BLaER1 treated with 17β-estradiol and CSF1 and Interleukin-3, amounts not matched to agents 10 nM and 100 nM (cell line): ENCODE measurements at regions not wholly inside any gene's neighbourhood (a gene's known extent, or its start where the extent isn't known, plus 50 kb on each side); places are given as distances from the start of the nearest gene placed in this dataset.

Source experiments
- H3K27ac ChIP-seq, 11 experiments: shearing (Covaris generic); formaldehyde crosslinking; 2 replicates each; pipeline ENCODE4 v1.8.1; 2022
- H3K27me3 ChIP-seq, 11 experiments: shearing (Covaris generic); formaldehyde crosslinking; 2 replicates each; pipeline ENCODE4 v1.8.1; 2022
- H3K36me3 ChIP-seq, 11 experiments: shearing (Covaris generic); formaldehyde crosslinking; 2 replicates each; pipeline ENCODE4 v1.8.1; 2022
- H3K4me1 ChIP-seq, 10 experiments: shearing (Covaris generic); formaldehyde crosslinking; 2 replicates each; pipeline ENCODE4 v1.8.1; 2022
- H3K4me2 ChIP-seq, 11 experiments: shearing (Covaris generic); formaldehyde crosslinking; 2 replicates each; pipeline ENCODE4 v1.8.1; 2022
- H3K4me3 ChIP-seq, 10 experiments: shearing (Covaris generic); formaldehyde crosslinking; 2 replicates each; pipeline ENCODE4 v1.8.1; 2022
- H3K9ac ChIP-seq, 11 experiments: shearing (Covaris generic); formaldehyde crosslinking; 2 replicates each; pipeline ENCODE4 v1.8.1; 2022
- H3K9me3 ChIP-seq, 11 experiments: shearing (Covaris generic); formaldehyde crosslinking; replicated peaks in 1 of 11; 2 replicates each; pipeline ENCODE4 v1.8.1; 2022
- H4K20me1 ChIP-seq, 11 experiments: shearing (Covaris generic); formaldehyde crosslinking; 2 replicates each; pipeline ENCODE4 v1.8.1; 2022
- Cebpa-rat ChIP-seq, 11 experiments: shearing (Covaris generic); IDR thresholded peaks; 2 replicates each; pipeline ENCODE4 v1.8.1; 2022

- no peak overlapping the region for H3K9ac ChIP-seq
- peaks cover 18 to 41% (median 21%) of the 10 kb centered on the region in 10 experiments for H3K4me1 ChIP-seq
- no peak for TF ChIP-seq Cebpa-rat (IDR thresholded peaks at IDR 0.05)
- no peak overlapping the region for H3K27ac ChIP-seq
- no peak overlapping the region for H3K4me3 ChIP-seq
- peaks cover 0 to 7% (median 0%) of the 10 kb centered on the region in 11 experiments; a peak in 1 of 22 replicates for H3K27me3 ChIP-seq
- peak overlapping the region in 3 of 11 experiments; percentile 35 to 46 (median 43); a peak in 4 of 22 replicates for H3K4me2 ChIP-seq
- H4K20me1 ChIP-seq, result no peaks in the 10 kb centered on the region
- no peaks in the 10 kb centered on the region for H3K36me3 ChIP-seq
- H3K9me3 ChIP-seq, result peaks cover 0 to 5% (median 1%) of the 10 kb centered on the region in 11 experiments; a peak in 9 of 22 replicates
These were observed 168.8 kb downstream of the TMEM26 start for GRCh38 chr10:61284222-61284890.

GRCh38 chr10:61283481-61284221 lies 169.5 kb downstream of the TMEM26 start:
- Histone ChIP-seq H3K4me3 (no peak overlapping the region), H3K4me1 (peaks cover 18 to 41% (median 21%) of the 10 kb centered on the region in 10 experiments), H3K27ac (no peak overlapping the region), H3K27me3 (peaks cover 0 to 7% (median 0%) of the 10 kb centered on the region in 11 experiments; a peak in 1 of 22 replicates), H4K20me1 (no peaks in the 10 kb centered on the region), H3K36me3 (no peaks in the 10 kb centered on the region), H3K9me3 (0 out of 22 replicates have a peak, but pooled peaks cover 0 to 5% (median 0%) of the 10 kb centered on the region in 11 experiments), H3K9ac (no peak overlapping the region), H3K4me2 (peak overlapping the region in 3 of 11 experiments; percentile 35 to 46 (median 43); a peak in 4 of 22 replicates)
- no peak for TF ChIP-seq Cebpa-rat (IDR thresholded peaks at IDR 0.05)

DNA sequence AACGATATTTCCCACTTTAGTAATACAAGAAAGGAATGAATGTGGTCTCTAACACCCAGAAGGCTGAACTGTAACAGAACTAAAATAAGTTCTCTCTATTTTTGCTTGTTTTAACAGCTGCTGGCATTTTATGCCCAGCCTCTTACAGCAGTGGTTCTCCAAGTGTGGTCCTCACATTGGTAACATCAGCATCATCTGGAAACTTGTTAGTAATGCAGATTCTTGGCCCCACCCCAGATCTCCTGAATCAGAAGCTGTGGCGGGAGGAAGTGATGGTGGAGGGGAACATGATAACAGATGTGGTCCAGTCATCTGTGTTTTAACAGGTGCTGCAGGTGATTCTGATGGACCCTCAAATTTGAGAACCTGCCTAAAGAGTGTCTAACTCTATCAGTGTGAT lies 170.1 kb downstream of the TMEM26 start:
- Histone ChIP-seq H3K27me3 (peaks cover 0 to 5% (median 0%) of the 10 kb centered on the region in 11 experiments; a peak in 1 of 22 replicates), H3K36me3 (no peaks in the 10 kb centered on the region), H3K27ac (no peak overlapping the region), H3K9me3 (0 out of 22 replicates have a peak, but pooled peaks cover 0 to 5% (median 0%) of the 10 kb centered on the region in 11 experiments), H3K4me2 (no peak overlapping the region), H3K9ac (no peak overlapping the region), H4K20me1 (no peaks in the 10 kb centered on the region), H3K4me3 (no peak overlapping the region), H3K4me1 (peaks cover 18 to 41% (median 21%) of the 10 kb centered on the region in 10 experiments)
- no peak for TF ChIP-seq Cebpa-rat (IDR thresholded peaks at IDR 0.05)

DNA sequence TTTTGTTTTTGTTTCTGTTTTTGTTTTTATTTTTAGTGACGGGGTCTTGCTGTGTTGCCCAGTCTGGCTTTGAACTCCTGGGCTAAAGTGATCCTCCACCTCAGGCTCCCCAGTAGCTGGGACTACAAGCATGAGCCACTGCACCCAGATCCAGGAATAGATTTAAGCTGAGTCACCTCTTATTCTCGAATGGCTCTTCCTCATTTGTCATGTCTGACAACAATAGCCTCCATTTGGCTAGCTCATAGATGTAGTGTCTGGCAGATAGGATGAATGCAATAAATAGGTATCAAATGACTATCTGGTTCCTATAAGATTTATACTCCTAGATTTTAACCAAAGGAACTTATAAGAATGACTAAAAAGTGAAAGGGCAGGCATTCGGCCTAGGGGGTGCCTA lies 172.9 kb downstream of the TMEM26 start:
- Histone ChIP-seq H3K4me2 (peak overlapping the region in 5 of 11 experiments; percentile 2 to 42 (median 10); a peak in 7 of 22 replicates), H3K27ac (no peak overlapping the region), H3K9me3 (no peaks in the 10 kb centered on the region), H3K36me3 (no peaks in the 10 kb centered on the region), H3K4me3 (no peak overlapping the region), H3K4me1 (peaks cover 0 to 17% (median 0%) of the 10 kb centered on the region in 10 experiments; a peak in 7 of 20 replicates), H3K9ac (no peak overlapping the region), H3K27me3 (no peaks in the 10 kb centered on the region), H4K20me1 (no peaks in the 10 kb centered on the region)
- TF ChIP-seq Cebpa-rat (IDR thresholded peaks at IDR 0.05), result no peak

DNA sequence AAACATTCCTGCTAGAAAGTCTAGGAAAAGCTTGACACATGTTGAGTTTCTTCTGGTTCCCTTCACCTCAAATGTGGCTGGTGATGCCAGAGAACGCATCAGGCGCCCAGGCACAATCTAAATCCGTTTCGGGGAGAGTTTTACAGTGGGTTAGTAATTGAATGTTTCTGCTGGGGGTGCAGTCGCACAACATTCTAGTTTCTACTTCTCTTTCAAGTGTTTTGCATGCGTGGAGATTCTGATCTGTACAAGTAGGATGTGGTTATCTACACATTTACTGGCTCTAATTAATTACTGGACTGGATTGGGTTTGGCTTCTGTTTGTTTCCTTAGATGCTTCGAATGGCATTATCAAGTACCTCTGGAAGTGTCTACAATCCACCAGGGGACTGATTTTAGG lies 173.8 kb downstream of the TMEM26 start:
- H3K36me3 ChIP-seq, result no peaks in the 10 kb centered on the region
- H4K20me1 ChIP-seq, result no peaks in the 10 kb centered on the region
- no peak overlapping the region for H3K4me3 ChIP-seq
- H3K9ac ChIP-seq, result no peak overlapping the region
- H3K4me2 ChIP-seq, result no peak overlapping the region; a peak in 1 of 22 replicates
- no peak for TF ChIP-seq Cebpa-rat (IDR thresholded peaks at IDR 0.05)
- H3K27me3 ChIP-seq, result no peaks in the 10 kb centered on the region
- no peak overlapping the region for H3K27ac ChIP-seq
- no peaks in the 10 kb centered on the region for H3K9me3 ChIP-seq
- peaks cover 0 to 15% (median 0%) of the 10 kb centered on the region in 10 experiments; a peak in 6 of 20 replicates for H3K4me1 ChIP-seq

DNA sequence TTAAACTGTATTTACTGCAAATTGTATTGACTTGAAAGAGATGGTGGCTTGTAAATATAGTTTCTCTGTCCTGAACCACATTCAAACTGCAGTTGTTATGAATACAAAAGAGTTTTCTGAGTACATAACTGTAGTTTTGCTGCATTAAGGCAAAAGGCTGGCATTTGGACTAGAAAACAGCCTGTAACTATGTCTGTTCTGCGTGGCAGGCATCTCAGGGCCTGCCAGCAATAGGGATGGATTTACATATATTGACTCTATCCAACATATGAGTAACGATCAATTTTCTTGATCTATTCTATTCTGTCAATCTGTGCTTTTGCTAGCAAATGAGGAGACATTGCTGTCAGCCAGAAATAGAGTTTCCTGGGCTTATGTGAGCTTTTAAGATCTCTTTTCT lies 174.6 kb downstream of the TMEM26 start:
- H3K4me2 ChIP-seq, result no peak overlapping the region
- no peak overlapping the region for H3K4me3 ChIP-seq
- no peaks in the 10 kb centered on the region for H3K27me3 ChIP-seq
- no peak overlapping the region for H3K27ac ChIP-seq
- H3K9ac ChIP-seq, result no peak overlapping the region
- H4K20me1 ChIP-seq, result no peaks in the 10 kb centered on the region
- H3K9me3 ChIP-seq, result no peaks in the 10 kb centered on the region
- H3K36me3 ChIP-seq, result no peaks in the 10 kb centered on the region
- TF ChIP-seq Cebpa-rat (IDR thresholded peaks at IDR 0.05), result no peak
- H3K4me1 ChIP-seq, result peaks cover 0 to 15% (median 0%) of the 10 kb centered on the region in 10 experiments; a peak in 6 of 20 replicates

GRCh38 chr10:61272781-61273180 lies 180.4 kb downstream of the TMEM26 start:
- H3K4me2 ChIP-seq, result no peak overlapping the region
- no peaks in the 10 kb centered on the region for H3K27me3 ChIP-seq
- H3K4me1 ChIP-seq, result no peaks in the 10 kb centered on the region
- H3K36me3 ChIP-seq, result no peaks in the 10 kb centered on the region
- no peak overlapping the region for H3K4me3 ChIP-seq
- no peaks in the 10 kb centered on the region for H4K20me1 ChIP-seq
- H3K27ac ChIP-seq, result no peak overlapping the region
- no peak for TF ChIP-seq Cebpa-rat (IDR thresholded peaks at IDR 0.05)
- H3K9me3 ChIP-seq, result no peaks in the 10 kb centered on the region
- no peak overlapping the region for H3K9ac ChIP-seq

DNA sequence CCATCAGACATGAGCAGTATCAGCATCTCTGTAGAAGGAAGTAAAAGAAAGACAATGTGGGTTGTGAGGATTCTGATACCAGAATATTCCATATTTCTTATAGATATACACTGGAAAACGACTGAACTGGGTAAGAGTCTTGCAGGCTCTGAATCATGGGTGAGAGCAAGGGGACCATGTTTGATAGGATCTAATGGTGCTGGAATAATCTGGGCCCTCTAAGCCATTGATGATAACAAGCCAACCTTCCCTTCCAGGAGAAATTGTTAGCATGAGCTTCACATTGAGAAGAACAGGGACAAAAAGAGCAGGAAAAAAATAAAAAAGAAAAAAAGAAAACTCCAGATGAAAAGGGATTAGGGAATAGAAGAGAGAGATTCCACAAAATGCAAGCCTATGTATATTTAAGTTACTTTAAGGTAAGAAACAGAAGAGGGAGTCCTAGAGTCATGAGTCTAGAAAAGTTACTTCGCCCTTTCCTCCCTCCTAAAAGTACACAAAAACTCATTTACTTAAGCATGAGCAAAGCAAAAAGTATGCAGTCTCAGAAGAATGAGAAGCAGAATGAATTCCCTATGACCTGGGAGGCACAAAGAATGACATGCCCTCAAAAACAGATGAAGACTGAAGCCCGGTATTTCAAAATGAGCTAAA lies 181.9 kb downstream of the TMEM26 start:
- Histone ChIP-seq H3K9me3 (no peaks in the 10 kb centered on the region), H3K36me3 (no peaks in the 10 kb centered on the region), H4K20me1 (no peaks in the 10 kb centered on the region), H3K27me3 (no peaks in the 10 kb centered on the region), H3K4me3 (no peak overlapping the region), H3K4me2 (no peak overlapping the region), H3K9ac (no peak overlapping the region), H3K27ac (no peak overlapping the region), H3K4me1 (no peaks in the 10 kb centered on the region)
- no peak for TF ChIP-seq Cebpa-rat (IDR thresholded peaks at IDR 0.05)

DNA sequence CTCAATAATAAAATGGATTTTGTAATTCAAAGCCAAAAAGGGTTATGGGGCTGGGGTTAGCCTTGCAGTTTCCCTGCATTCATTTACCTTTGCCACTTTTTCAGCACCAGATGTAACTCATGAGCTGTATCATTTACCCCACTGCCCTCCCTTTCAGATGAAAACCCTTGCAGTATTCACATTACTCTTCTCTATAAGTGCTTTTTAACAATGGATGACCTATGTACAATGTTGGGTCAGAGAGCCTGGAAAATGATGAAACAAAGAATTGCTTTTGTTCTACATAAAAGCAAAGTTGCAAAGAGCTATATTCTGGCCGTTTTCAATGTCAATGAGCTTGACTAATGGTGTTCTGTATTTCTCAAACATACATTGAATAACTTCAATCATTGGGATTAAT lies 189.7 kb downstream of the TMEM26 start:
- no peak for TF ChIP-seq Cebpa-rat (IDR thresholded peaks at IDR 0.05)
- Histone ChIP-seq H3K4me2 (no peak overlapping the region), H3K27me3 (no peaks in the 10 kb centered on the region), H3K9me3 (peaks cover 5 to 20% (median 9%) of the 10 kb centered on the region in 11 experiments; a peak in 16 of 22 replicates), H4K20me1 (no peaks in the 10 kb centered on the region), H3K4me1 (no peaks in the 10 kb centered on the region), H3K4me3 (no peak overlapping the region), H3K27ac (no peak overlapping the region), H3K36me3 (no peaks in the 10 kb centered on the region), H3K9ac (no peak overlapping the region)
